Parathyroid adenoma (tissue), 2 donors: ENCODE measurements at regions not wholly inside any gene's neighbourhood (a gene's known extent, or its start where the extent isn't known, plus 50 kb on each side); places are given as distances from the start of the nearest gene placed in this dataset.

Source experiments
- H2AFZ ChIP-seq: fragments of 300-600 bp; sonication (generic); one replicate; pipeline ENCODE4 v1.7.0; 2017; ENCODE audit warnings: antibody characterized with exemption, mild to moderate bottlenecking
- H3K27ac ChIP-seq: fragments of 300-600 bp; sonication (generic); one replicate; pipeline ENCODE4 v1.7.0; 2017
- H3K27me3 ChIP-seq: fragments of 300-600 bp; sonication (generic); one replicate; pipeline ENCODE4 v1.7.0; 2017; ENCODE audit warnings: low read length; ENCODE audit not compliant: control insufficient read depth, insufficient read depth
- H3K36me3 ChIP-seq: fragments of 300-600 bp; sonication (generic); one replicate; pipeline ENCODE4 v1.7.0; 2017; ENCODE audit warnings: low read length; ENCODE audit not compliant: control insufficient read depth, insufficient read depth
- H3K4me1 ChIP-seq: fragments of 300-600 bp; sonication (generic); one replicate; pipeline ENCODE4 v1.7.0; 2017; ENCODE audit warnings: control low read depth
- H3K4me2 ChIP-seq: fragments of 300-600 bp; sonication (generic); one replicate; pipeline ENCODE4 v1.7.0; 2017; ENCODE audit warnings: low read length
- H3K4me3 ChIP-seq: fragments of 300-600 bp; sonication (generic); one replicate; pipeline ENCODE4 v1.7.0; 2017; ENCODE audit warnings: low read depth, low read length
- H3K79me2 ChIP-seq: fragments of 300-600 bp; sonication (generic); one replicate; pipeline ENCODE4 v1.7.0; 2017; ENCODE audit warnings: control low read depth
- H3K9ac ChIP-seq: fragments of 300-600 bp; sonication (generic); one replicate; pipeline ENCODE4 v1.7.0; 2017; ENCODE audit warnings: mild to moderate bottlenecking
- H3K9me3 ChIP-seq: fragments of 300-600 bp; sonication (generic); one replicate; pipeline ENCODE4 v1.7.0; 2017; ENCODE audit warnings: low read length; ENCODE audit not compliant: control insufficient read depth
- CTCF ChIP-seq: fragments of 300-600 bp; sonication (generic); IDR thresholded peaks from one replicate; pipeline ENCODE4 v1.7.0; 2017; ENCODE audit warnings: antibody characterized with exemption, mild to moderate bottlenecking
- donor health status: primary hyperparathyroidism.

- no peak overlapping the region for H3K4me3 ChIP-seq
Observed at GRCh38 chr16:52958951-52959350, 93.7 kb downstream of the CHD9NB start.

GRCh38 chr16:52957199-52957598, 95.5 kb downstream of the CHD9NB start:
- Histone ChIP-seq H3K27ac (no peak overlapping the region), H3K36me3 (no peaks in the 10 kb centered on the region), H3K27me3 (no peaks in the 10 kb centered on the region), H3K9me3 (no peaks in the 10 kb centered on the region), H2AFZ (no peak overlapping the region), H3K4me1 (no peaks in the 10 kb centered on the region), H3K4me3 (no peak overlapping the region), H3K4me2 (no peak overlapping the region), H3K79me2 (no peaks in the 10 kb centered on the region), H3K9ac (no peak overlapping the region)
- no peak for TF ChIP-seq CTCF

More at GRCh38 chr16:52958951-52959350, 93.7 kb downstream of the CHD9NB start:
- Histone ChIP-seq H3K9me3 (no peaks in the 10 kb centered on the region), H2AFZ (no peak overlapping the region), H3K4me2 (no peak overlapping the region), H3K36me3 (no peaks in the 10 kb centered on the region), H3K27me3 (no peaks in the 10 kb centered on the region), H3K9ac (no peak overlapping the region), H3K4me1 (no peaks in the 10 kb centered on the region), H3K27ac (no peak overlapping the region), H3K79me2 (no peaks in the 10 kb centered on the region)
- TF ChIP-seq CTCF = no peak

GRCh38 chr16:52956044-52956443, 96.7 kb downstream of the CHD9NB start:
- Histone ChIP-seq H3K27me3 (no peaks in the 10 kb centered on the region), H3K9me3 (no peaks in the 10 kb centered on the region), H3K4me3 (no peak overlapping the region), H2AFZ (no peak overlapping the region), H3K4me1 (no peaks in the 10 kb centered on the region), H3K79me2 (no peaks in the 10 kb centered on the region), H3K4me2 (no peak overlapping the region), H3K36me3 (no peaks in the 10 kb centered on the region), H3K9ac (no peak overlapping the region), H3K27ac (no peak overlapping the region)
- no peak for TF ChIP-seq CTCF

GRCh38 chr16:52953215-52953614, 99.5 kb downstream of the CHD9NB start:
- no peak overlapping the region for H3K27ac ChIP-seq
- H3K36me3 ChIP-seq = no peaks in the 10 kb centered on the region
- no peaks in the 10 kb centered on the region for H3K27me3 ChIP-seq
- TF ChIP-seq CTCF = no peak
- H3K4me2 ChIP-seq = no peak overlapping the region
- no peaks in the 10 kb centered on the region for H3K79me2 ChIP-seq
- no peak overlapping the region for H2AFZ ChIP-seq
- no peaks in the 10 kb centered on the region for H3K9me3 ChIP-seq
- no peak overlapping the region for H3K4me3 ChIP-seq
- no peak overlapping the region for H3K9ac ChIP-seq
- no peaks in the 10 kb centered on the region for H3K4me1 ChIP-seq

- no peaks in the 10 kb centered on the region for H3K4me1 ChIP-seq
- H3K9me3 ChIP-seq = no peaks in the 10 kb centered on the region
- H3K36me3 ChIP-seq = no peaks in the 10 kb centered on the region
- no peak overlapping the region for H3K4me3 ChIP-seq
- no peak overlapping the region for H3K4me2 ChIP-seq
- H3K27me3 ChIP-seq = no peaks in the 10 kb centered on the region
- H3K27ac ChIP-seq = no peak overlapping the region
- no peaks in the 10 kb centered on the region for H3K79me2 ChIP-seq
- no peak overlapping the region for H3K9ac ChIP-seq
- no peak for TF ChIP-seq CTCF
- H2AFZ ChIP-seq = no peak overlapping the region
Observed at GRCh38 chr16:52948946-52949345, 103.8 kb downstream of the CHD9NB start.
